ENCODE measurements at regions not wholly inside any gene's neighbourhood (a gene's known extent, or its start where the extent isn't known, plus 50 kb on each side); places are given as distances from the start of the nearest gene placed in this dataset.

DNA sequence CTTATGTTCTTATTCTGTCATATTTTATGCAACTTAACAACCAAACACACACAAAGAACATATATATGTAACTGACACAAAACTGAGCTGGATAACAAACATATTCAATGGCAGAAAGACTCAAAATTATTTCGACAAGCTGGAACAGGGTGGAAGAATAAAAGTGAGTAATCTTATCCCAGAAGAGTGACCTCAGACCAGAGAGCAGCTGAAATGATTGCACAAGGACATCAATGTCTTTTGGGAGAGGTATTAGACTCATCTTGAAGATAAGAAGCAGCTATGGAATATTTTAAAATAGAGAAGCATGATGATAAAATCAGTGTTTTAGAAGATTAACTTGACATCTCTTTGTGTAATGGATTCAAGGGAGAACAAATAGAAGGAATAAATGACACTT, 191.6 kb upstream of the PRDM1 start:
- DNase-seq (ENCODE audit: low read depth): no peak
- TF ChIP-seq, protein P1, sequence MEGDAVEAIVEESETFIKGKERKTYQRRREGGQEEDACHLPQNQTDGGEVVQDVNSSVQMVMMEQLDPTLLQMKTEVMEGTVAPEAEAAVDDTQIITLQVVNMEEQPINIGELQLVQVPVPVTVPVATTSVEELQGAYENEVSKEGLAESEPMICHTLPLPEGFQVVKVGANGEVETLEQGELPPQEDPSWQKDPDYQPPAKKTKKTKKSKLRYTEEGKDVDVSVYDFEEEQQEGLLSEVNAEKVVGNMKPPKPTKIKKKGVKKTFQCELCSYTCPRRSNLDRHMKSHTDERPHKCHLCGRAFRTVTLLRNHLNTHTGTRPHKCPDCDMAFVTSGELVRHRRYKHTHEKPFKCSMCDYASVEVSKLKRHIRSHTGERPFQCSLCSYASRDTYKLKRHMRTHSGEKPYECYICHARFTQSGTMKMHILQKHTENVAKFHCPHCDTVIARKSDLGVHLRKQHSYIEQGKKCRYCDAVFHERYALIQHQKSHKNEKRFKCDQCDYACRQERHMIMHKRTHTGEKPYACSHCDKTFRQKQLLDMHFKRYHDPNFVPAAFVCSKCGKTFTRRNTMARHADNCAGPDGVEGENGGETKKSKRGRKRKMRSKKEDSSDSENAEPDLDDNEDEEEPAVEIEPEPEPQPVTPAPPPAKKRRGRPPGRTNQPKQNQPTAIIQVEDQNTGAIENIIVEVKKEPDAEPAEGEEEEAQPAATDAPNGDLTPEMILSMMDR (IDR thresholded peaks at IDR 0.05; ENCODE audit: low read length, missing control alignments): no peak
- H3K4me3 ChIP-seq (replicated peaks; ENCODE audit: low read depth, low read length): no peak overlapping the region

GRCh38 chr6:105893741-105894140, 192.4 kb upstream of the PRDM1 start:
- no peak for DNase-seq (ENCODE audit: low read depth)
- H3K4me3 ChIP-seq (replicated peaks; ENCODE audit: low read depth, low read length): no peak overlapping the region
- TF ChIP-seq, protein P1 (IDR thresholded peaks at IDR 0.05; ENCODE audit: low read length, missing control alignments): no peak

GRCh38 chr6:105892577-105893262, 193.4 kb upstream of the PRDM1 start:
- TF ChIP-seq, protein P1 (IDR thresholded peaks at IDR 0.05; ENCODE audit: low read length, missing control alignments): no peak
- DNase-seq (ENCODE audit: low read depth): no peak

GRCh38 chr6:105890521-105891244, 195.5 kb upstream of the PRDM1 start:
- TF ChIP-seq, protein P1 (IDR thresholded peaks at IDR 0.05; ENCODE audit: low read length, missing control alignments): no peak
- DNase-seq (ENCODE audit: low read depth): no peak

More at GRCh38 chr6:105892577-105893262, 193.4 kb upstream of the PRDM1 start:
- no peak overlapping the region for H3K4me3 ChIP-seq (replicated peaks; ENCODE audit: low read depth, low read length)

GRCh38 chr6:105889902-105890301, 196.2 kb upstream of the PRDM1 start:
- no peak for DNase-seq (ENCODE audit: low read depth)
- TF ChIP-seq, protein P1 (IDR thresholded peaks at IDR 0.05; ENCODE audit: low read length, missing control alignments): no peak
- H3K4me3 ChIP-seq (replicated peaks; ENCODE audit: low read depth, low read length): no peak overlapping the region

More at GRCh38 chr6:105890521-105891244, 195.5 kb upstream of the PRDM1 start:
- H3K4me3 ChIP-seq (replicated peaks; ENCODE audit: low read depth, low read length): no peak overlapping the region

DNA sequence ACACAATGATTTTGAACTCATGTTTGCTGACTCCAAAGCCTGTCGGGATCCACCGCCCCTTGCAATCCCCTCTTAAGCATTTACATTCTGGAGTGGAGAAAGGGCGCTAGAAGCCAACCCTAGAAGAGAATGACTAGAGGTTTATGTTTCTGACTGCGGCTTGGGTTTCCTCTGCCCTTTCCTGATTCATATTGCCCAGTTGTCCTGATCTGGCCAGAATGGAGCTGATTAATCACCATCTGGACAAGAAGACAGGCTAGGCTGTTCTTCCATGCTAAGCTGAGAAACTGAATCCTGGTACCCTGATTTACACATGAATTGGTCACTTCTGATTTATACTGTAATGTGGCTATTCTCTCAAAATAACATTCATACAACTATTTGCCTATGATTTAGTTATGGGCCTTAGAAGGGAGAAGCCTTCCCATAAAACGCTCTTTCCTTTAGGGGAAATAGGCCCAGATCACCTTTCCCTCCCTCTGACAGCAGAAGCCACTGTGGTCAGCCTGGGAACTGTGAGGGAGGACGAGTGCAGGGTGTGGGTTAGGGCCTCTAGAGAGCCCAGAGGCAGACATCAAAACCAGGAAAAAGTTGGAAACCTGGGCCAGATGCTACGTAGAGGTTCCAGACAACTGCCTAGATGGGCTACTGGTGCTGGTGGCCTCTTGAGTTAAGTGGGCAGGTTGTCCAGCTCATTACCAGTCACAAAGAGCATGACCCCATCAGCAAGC, 199.2 kb upstream of the PRDM1 start:
- DNase-seq (ENCODE audit: low read depth): no peak
- TF ChIP-seq, protein P1 (IDR thresholded peaks at IDR 0.05; ENCODE audit: low read length, missing control alignments): no peak
- no peak overlapping the region for H3K4me3 ChIP-seq (replicated peaks; ENCODE audit: low read depth, low read length)

All from fibroblast of pulmonary artery (primary cell).